Neural cell (in vitro differentiated cells): ENCODE measurements at regions not wholly inside any gene's neighbourhood (a gene's known extent, or its start where the extent isn't known, plus 50 kb on each side); places are given as distances from the start of the nearest gene placed in this dataset.

ENCODE experiments used
- H2AFZ ChIP-seq: fragments of 200-600, 300-800 bp; sonication (generic), shearing (Covaris generic); 2 replicates; pipeline ENCODE4 v1.6.0; 2014; ENCODE audit warnings: low read depth, mild to moderate bottlenecking, antibody characterized with exemption, low read length, moderate library complexity
- H3F3A ChIP-seq: fragments of 200-600 bp; shearing (Covaris generic); 2 replicates; pipeline ENCODE4 v1.6.1; 2016; ENCODE audit warnings: mild to moderate bottlenecking, moderate library complexity, mixed read lengths, antibody characterized with exemption, low read length; ENCODE audit not compliant: insufficient read depth, poor library complexity, severe bottlenecking
- H3K27ac ChIP-seq: fragments of 200-600, 300-800 bp; sonication (generic), shearing (Covaris generic); 2 replicates; pipeline ENCODE4 v1.5.1; 2014; ENCODE audit warnings: mild to moderate bottlenecking, low read length, moderate library complexity
- H3K27me3 ChIP-seq: fragments of 300-800, 200-600 bp; sonication (generic), shearing (Covaris generic); 2 replicates; pipeline ENCODE4 v1.6.0; 2014; ENCODE audit warnings: mild to moderate bottlenecking, low read depth, low read length, moderate library complexity; ENCODE audit not compliant: insufficient read depth
- H3K36me3 ChIP-seq: fragments of 300-800, 200-600 bp; sonication (generic), shearing (Covaris generic); 2 replicates; pipeline ENCODE4 v1.5.1; 2014; ENCODE audit warnings: mild to moderate bottlenecking, antibody characterized with exemption, low read length, moderate library complexity; ENCODE audit not compliant: insufficient read depth
- H3K4me2 ChIP-seq: fragments of 300-800, 200-600 bp; sonication (generic), shearing (Covaris generic); 2 replicates; pipeline ENCODE4 v1.6.0; 2014; ENCODE audit warnings: mild to moderate bottlenecking, low read length
- H3K4me3 ChIP-seq: fragments of 300-800, 200-600 bp; sonication (generic), shearing (Covaris generic); 2 replicates; pipeline ENCODE4 v1.5.1; 2014; ENCODE audit warnings: mild to moderate bottlenecking, low read length, moderate library complexity
- H3K79me2 ChIP-seq: fragments of 200-600 bp; shearing (Covaris generic); replicated peaks from 2 replicates; pipeline ENCODE4 v1.6.0; 2014; ENCODE audit warnings: mild to moderate bottlenecking, low read length, moderate library complexity; ENCODE audit not compliant: insufficient read depth
- H3K9ac ChIP-seq: fragments of 300-800, 200-600 bp; sonication (generic), shearing (Covaris generic); 2 replicates; pipeline ENCODE4 v1.6.1; 2016; ENCODE audit warnings: mild to moderate bottlenecking, low read length, mixed read lengths
- H3K9me2 ChIP-seq: fragments of 200-600 bp; shearing (Covaris generic); 2 replicates; pipeline ENCODE4 v1.6.1; 2016; ENCODE audit warnings: mild to moderate bottlenecking, low read length, mixed read lengths; ENCODE audit not compliant: insufficient read depth
- H3K9me3 ChIP-seq: fragments of 200-600, 300-800 bp; sonication (generic), shearing (Covaris generic); 2 replicates; pipeline ENCODE4 v1.6.1; 2016; ENCODE audit warnings: mild to moderate bottlenecking, mixed run types, low read length, moderate library complexity, mixed read lengths
- H4K20me1 ChIP-seq: fragments of 200-600 bp; shearing (Covaris generic); 2 replicates; pipeline ENCODE4 v1.6.1; 2016; ENCODE audit warnings: mild to moderate bottlenecking, mixed run types; ENCODE audit not compliant: insufficient read depth
- EP300 ChIP-seq: fragments of 450-650 bp; conservative IDR thresholded peaks from 2 replicates; pipeline ENCODE4 v1.6.1; 2014; ENCODE audit warnings: antibody characterized with exemption, mild to moderate bottlenecking, moderate library complexity; ENCODE audit not compliant: poor library complexity, severe bottlenecking
- EZH2 ChIP-seq: fragments of 200-600, 300-800 bp; shearing (Covaris generic), sonication (generic); IDR thresholded peaks from 2 replicates; pipeline ENCODE4 v1.6.1; 2014; ENCODE audit warnings: antibody characterized with exemption, low read length, borderline replicate concordance, mild to moderate bottlenecking; ENCODE audit not compliant: insufficient read depth, poor library complexity, severe bottlenecking
- MXI1 ChIP-seq: fragments of 450-650 bp; conservative IDR thresholded peaks from 2 replicates; pipeline ENCODE4 v1.6.1; 2014; ENCODE audit warnings: antibody characterized with exemption, mild to moderate bottlenecking; ENCODE audit not compliant: poor library complexity, severe bottlenecking
- POLR2AphosphoS5 ChIP-seq: IDR thresholded peaks from 2 replicates; pipeline ENCODE4 v1.6.1; 2012
- RAD21 ChIP-seq: fragments of 450-650 bp; conservative IDR thresholded peaks from 2 replicates; pipeline ENCODE4 v1.6.1; 2014; ENCODE audit warnings: antibody characterized with exemption, mild to moderate bottlenecking, moderate library complexity
- SMC3 ChIP-seq: fragments of 450-650 bp; conservative IDR thresholded peaks from 2 replicates; pipeline ENCODE4 v1.6.1; 2014; ENCODE audit warnings: antibody characterized with exemption, mild to moderate bottlenecking, moderate library complexity; ENCODE audit not compliant: poor library complexity
- TAF1 ChIP-seq: IDR thresholded peaks from 2 replicates; pipeline ENCODE4 v1.6.1; 2012; ENCODE audit warnings: low read depth
- TF ChIP-seq, protein P1 (sequence below): IDR thresholded peaks from 2 replicates; pipeline ENCODE4 v1.6.1; 2012; ENCODE audit warnings: borderline replicate concordance
- TF ChIP-seq, protein P2 (sequence below): fragments of 450-650 bp; IDR thresholded peaks from 2 replicates; pipeline ENCODE4 v1.5.1; 2014; ENCODE audit warnings: antibody characterized with exemption, mild to moderate bottlenecking, moderate library complexity; ENCODE audit not compliant: poor library complexity, severe bottlenecking

DNA sequence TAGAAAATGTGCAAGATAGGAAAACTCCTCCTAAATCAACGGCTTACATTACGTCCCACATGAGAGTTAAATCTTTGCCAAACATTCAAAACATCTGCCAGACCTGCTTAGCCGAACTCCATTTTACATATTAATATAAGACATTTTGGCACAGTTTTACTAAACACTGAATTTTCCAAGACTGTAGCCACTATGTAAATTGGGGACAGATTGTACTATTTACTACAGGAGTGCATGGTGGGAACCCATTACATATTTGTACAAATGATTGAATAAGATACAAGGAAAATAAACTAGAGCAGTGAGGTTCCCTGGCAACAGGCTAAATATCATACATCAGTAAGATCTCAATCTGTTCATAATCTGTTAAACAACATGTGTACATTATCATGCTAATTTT lies 1234.4 kb downstream of the KCNT2 start:
- Histone ChIP-seq H3K4me3 (no peak overlapping the region), H3K9me3 (no peaks in the 10 kb centered on the region), H3K27ac (no peak overlapping the region), H3K9me2 (no peaks in the 10 kb centered on the region), H4K20me1 (no peaks in the 10 kb centered on the region), H3K79me2 (no peaks in the 10 kb centered on the region), H2AFZ (no peak overlapping the region), H3K9ac (no peak overlapping the region), H3F3A (no peaks in the 10 kb centered on the region), H3K36me3 (no peaks in the 10 kb centered on the region), H3K27me3 (no peaks in the 10 kb centered on the region), H3K4me2 (no peak overlapping the region)
- TF ChIP-seq, protein P1, sequence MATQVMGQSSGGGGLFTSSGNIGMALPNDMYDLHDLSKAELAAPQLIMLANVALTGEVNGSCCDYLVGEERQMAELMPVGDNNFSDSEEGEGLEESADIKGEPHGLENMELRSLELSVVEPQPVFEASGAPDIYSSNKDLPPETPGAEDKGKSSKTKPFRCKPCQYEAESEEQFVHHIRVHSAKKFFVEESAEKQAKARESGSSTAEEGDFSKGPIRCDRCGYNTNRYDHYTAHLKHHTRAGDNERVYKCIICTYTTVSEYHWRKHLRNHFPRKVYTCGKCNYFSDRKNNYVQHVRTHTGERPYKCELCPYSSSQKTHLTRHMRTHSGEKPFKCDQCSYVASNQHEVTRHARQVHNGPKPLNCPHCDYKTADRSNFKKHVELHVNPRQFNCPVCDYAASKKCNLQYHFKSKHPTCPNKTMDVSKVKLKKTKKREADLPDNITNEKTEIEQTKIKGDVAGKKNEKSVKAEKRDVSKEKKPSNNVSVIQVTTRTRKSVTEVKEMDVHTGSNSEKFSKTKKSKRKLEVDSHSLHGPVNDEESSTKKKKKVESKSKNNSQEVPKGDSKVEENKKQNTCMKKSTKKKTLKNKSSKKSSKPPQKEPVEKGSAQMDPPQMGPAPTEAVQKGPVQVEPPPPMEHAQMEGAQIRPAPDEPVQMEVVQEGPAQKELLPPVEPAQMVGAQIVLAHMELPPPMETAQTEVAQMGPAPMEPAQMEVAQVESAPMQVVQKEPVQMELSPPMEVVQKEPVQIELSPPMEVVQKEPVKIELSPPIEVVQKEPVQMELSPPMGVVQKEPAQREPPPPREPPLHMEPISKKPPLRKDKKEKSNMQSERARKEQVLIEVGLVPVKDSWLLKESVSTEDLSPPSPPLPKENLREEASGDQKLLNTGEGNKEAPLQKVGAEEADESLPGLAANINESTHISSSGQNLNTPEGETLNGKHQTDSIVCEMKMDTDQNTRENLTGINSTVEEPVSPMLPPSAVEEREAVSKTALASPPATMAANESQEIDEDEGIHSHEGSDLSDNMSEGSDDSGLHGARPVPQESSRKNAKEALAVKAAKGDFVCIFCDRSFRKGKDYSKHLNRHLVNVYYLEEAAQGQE = no peak
- TF ChIP-seq RAD21 = no peak
- no peak for TF ChIP-seq EZH2
- TF ChIP-seq, protein P2, sequence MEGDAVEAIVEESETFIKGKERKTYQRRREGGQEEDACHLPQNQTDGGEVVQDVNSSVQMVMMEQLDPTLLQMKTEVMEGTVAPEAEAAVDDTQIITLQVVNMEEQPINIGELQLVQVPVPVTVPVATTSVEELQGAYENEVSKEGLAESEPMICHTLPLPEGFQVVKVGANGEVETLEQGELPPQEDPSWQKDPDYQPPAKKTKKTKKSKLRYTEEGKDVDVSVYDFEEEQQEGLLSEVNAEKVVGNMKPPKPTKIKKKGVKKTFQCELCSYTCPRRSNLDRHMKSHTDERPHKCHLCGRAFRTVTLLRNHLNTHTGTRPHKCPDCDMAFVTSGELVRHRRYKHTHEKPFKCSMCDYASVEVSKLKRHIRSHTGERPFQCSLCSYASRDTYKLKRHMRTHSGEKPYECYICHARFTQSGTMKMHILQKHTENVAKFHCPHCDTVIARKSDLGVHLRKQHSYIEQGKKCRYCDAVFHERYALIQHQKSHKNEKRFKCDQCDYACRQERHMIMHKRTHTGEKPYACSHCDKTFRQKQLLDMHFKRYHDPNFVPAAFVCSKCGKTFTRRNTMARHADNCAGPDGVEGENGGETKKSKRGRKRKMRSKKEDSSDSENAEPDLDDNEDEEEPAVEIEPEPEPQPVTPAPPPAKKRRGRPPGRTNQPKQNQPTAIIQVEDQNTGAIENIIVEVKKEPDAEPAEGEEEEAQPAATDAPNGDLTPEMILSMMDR = no peak
- no peak for TF ChIP-seq TAF1
- no peak for TF ChIP-seq POLR2AphosphoS5
- no peak for TF ChIP-seq EP300
- no peak for TF ChIP-seq MXI1
- TF ChIP-seq SMC3 = no peak

DNA sequence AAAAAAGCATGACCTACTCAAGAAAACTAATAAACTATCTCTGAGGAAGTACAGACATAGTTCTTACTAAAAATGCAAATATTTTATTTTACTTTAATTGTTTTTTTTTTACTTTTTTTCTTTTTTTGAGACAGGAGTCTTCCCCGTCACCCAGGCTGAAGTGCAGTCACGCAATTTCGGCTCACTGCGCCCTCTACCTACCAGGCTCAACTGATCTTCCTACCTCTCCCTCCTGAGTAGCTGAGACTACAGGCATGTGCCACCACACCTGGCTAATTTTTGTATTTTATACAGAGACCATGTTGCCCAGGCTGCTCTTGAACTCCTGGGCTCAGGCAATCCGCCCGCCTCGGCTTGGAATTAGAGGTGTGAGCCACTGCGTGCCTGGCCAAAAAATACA lies 1263.1 kb downstream of the KCNT2 start:
- no peaks in the 10 kb centered on the region for H3K9me3 ChIP-seq
- no peak overlapping the region for H2AFZ ChIP-seq
- no peaks in the 10 kb centered on the region for H3K27me3 ChIP-seq
- no peak overlapping the region for H3K27ac ChIP-seq
- no peaks in the 10 kb centered on the region for H3K79me2 ChIP-seq
- no peak overlapping the region for H3K9ac ChIP-seq
- H3F3A ChIP-seq = no peaks in the 10 kb centered on the region
- no peaks in the 10 kb centered on the region for H4K20me1 ChIP-seq
- TF ChIP-seq, protein P1 = no peak
- TF ChIP-seq TAF1 (no peak), EP300 (no peak), RAD21 (no peak), POLR2AphosphoS5 (no peak), EZH2 (no peak), SMC3 (no peak), MXI1 (no peak)
- TF ChIP-seq, protein P2 = no peak
- no peaks in the 10 kb centered on the region for H3K36me3 ChIP-seq
- no peak overlapping the region for H3K4me3 ChIP-seq
- no peaks in the 10 kb centered on the region for H3K9me2 ChIP-seq
- H3K4me2 ChIP-seq = no peak overlapping the region
